Adrenal gland (tissue), 9 donors: ENCODE measurements at regions not wholly inside any gene's neighbourhood (a gene's known extent, or its start where the extent isn't known, plus 50 kb on each side); places are given as distances from the start of the nearest gene placed in this dataset.

Experiments used
- DNase-seq, 7 donors: peaks; one replicate each; pipeline ENCODE4 v3.0.0-alpha.2; 2019 to 2020
- H3K27ac ChIP-seq, 5 donors: fragments of 200-600 bp; sonication (generic) in 4 of 5; 1 replicate in 3 of 5; 2 replicates in 2 of 5; pipeline versions ENCODE4 v1.5.1 to v1.8.0; 2016 to 2020; ENCODE audit warnings: mild to moderate bottlenecking in 1 of 5
- H3K27me3 ChIP-seq: fragments of 200-600 bp; 2 replicates; pipeline ENCODE4 v1.8.0; 2021
- H3K36me3 ChIP-seq, 2 donors: fragments of 200-600 bp; replicated peaks in 1 of 2; 1 replicate in 1 of 2; 2 replicates in 1 of 2; pipeline versions ENCODE4 v1.5.1 to v1.8.0; 2018 to 2022
- H3K4me1 ChIP-seq, 2 donors: fragments of 200-600 bp; replicated peaks in 1 of 2; 1 replicate in 1 of 2; 2 replicates in 1 of 2; pipeline versions ENCODE4 v1.5.1 to v1.8.0; 2018 to 2021
- H3K4me3 ChIP-seq, 4 donors: fragments of 200-600 bp; sonication (generic) in 3 of 4; one replicate each; pipeline ENCODE4 v1.5.1; 2016 to 2018
- H3K9me3 ChIP-seq, 3 donors: fragments of 200-600 bp; sonication (generic) in 1 of 3; replicated peaks in 1 of 3; 1 replicate in 2 of 3; 2 replicates in 1 of 3; pipeline versions ENCODE4 v1.5.1 to v1.8.0; 2016 to 2021
- CTCF ChIP-seq, 6 experiments: fragments of 450-650 bp in 4 of 6; fragments of 200-600 bp in 2 of 6; sonication (generic) in 1 of 6; IDR thresholded peaks; 1 replicate in 5 of 6; 2 replicates in 1 of 6; pipeline versions ENCODE4 v1.5.1 to v1.8.0; 2016 to 2021; ENCODE audit warnings: antibody characterized with exemption in 6 of 6, mild to moderate bottlenecking in 2 of 6, moderate library complexity in 1 of 6
- POLR2A ChIP-seq, 2 donors: fragments of 450-650 bp; IDR thresholded peaks; one replicate each; pipeline ENCODE4 v1.6.1; 2017; ENCODE audit warnings: antibody characterized with exemption in 2 of 2, mild to moderate bottlenecking in 2 of 2, moderate library complexity in 1 of 2
- WGBS, 4 donors: extraction: QIAGEN DNeasy Blood & Tissue Kit in 2 of 4; methylation state at CpG; one replicate each; pipeline versions ENCODE4 v1.1.5 to v1.1.7; 2013 to 2017; 5-methylcytosine and 5-hydroxymethylcytosine counted together
- intact Hi-C, 2 donors: fragments of 100-400 bp; cut with DNase I; formaldehyde crosslinking; loops; one replicate each; pipeline versions ENCODE4 v1.14.1 to v1.15.0; 2022 to 2023
- donor health status: healthy with polysubstance abuse.
- donor health status: Bipolar disorder and iron deficiency.
- donor health status: DM: yes; HTN: yes; CAD: no.
- donor health status: DM: no; HTN: no; CAD: no.
- donor health status: DM: no; HTN: no; CAD: no.

- Histone ChIP-seq H3K4me3 (no peak overlapping the region), H3K27ac (no peak overlapping the region), H3K27me3 (no peaks in the 10 kb centered on the region), H3K9me3 (no peaks in the 10 kb centered on the region), H3K4me1 (no peaks in the 10 kb centered on the region), H3K36me3 (no peaks in the 10 kb centered on the region)
- DNase-seq = no peak
- intact Hi-C loops = loop anchor here in 1 of 2 donors (10.0 kb wide), 1 partner anchor 905 kb away; no protein-coding TSS in a partner anchor
- 45 to 56% (median 50%) methylated on average over 12 of the region's 12 CpGs for WGBS, 4 donors
- TF ChIP-seq POLR2A (IDR thresholded peaks at IDR 0.05) (no peak), CTCF (IDR thresholded peaks at IDR 0.05) (no peak)
These were observed 132.2 kb upstream of the CDH4 start for GRCh38 chr20:61119794-61120410.

- Histone ChIP-seq H3K9me3 (no peaks in the 10 kb centered on the region), H3K27me3 (no peaks in the 10 kb centered on the region), H3K4me3 (no peak overlapping the region), H3K36me3 (no peaks in the 10 kb centered on the region), H3K27ac (no peak overlapping the region), H3K4me1 (no peaks in the 10 kb centered on the region)
- peak; percentile 20 to 64 (median 48) for DNase-seq
- intact Hi-C loops = loop anchor here in 1 of 2 donors (10.0 kb wide), 1 partner anchor 906 kb away; no protein-coding TSS in a partner anchor
- 35 to 46% (median 39%) methylated on average over 13 to 17 of the region's 17 CpGs for WGBS, 4 donors
- TF ChIP-seq CTCF (IDR thresholded peaks at IDR 0.05) (peak; percentile 17 to 57 (median 48)), POLR2A (IDR thresholded peaks at IDR 0.05) (no peak)
These were observed 131.2 kb upstream of the CDH4 start for GRCh38 chr20:61120595-61121515.

GRCh38 chr20:61121661-61122060, 130.4 kb upstream of the CDH4 start:
- Histone ChIP-seq H3K27ac (no peak overlapping the region), H3K36me3 (no peaks in the 10 kb centered on the region), H3K4me1 (no peaks in the 10 kb centered on the region), H3K27me3 (no peaks in the 10 kb centered on the region), H3K4me3 (no peak overlapping the region), H3K9me3 (no peaks in the 10 kb centered on the region)
- no peak for DNase-seq
- TF ChIP-seq CTCF (IDR thresholded peaks at IDR 0.05) (no peak), POLR2A (IDR thresholded peaks at IDR 0.05) (no peak)
- intact Hi-C loops = loop anchor here in 1 of 2 donors (10.0 kb wide), 1 partner anchor 907 kb away; no protein-coding TSS in a partner anchor
- WGBS, 4 donors = 84 to 94% (median 88%) methylated on average over 8 of the region's 8 CpGs

GRCh38 chr20:61123286-61123685, 128.8 kb upstream of the CDH4 start:
- intact Hi-C loops = loop anchor here in 1 of 2 donors (10.0 kb wide), 1 partner anchor 908 kb away; no protein-coding TSS in a partner anchor
- WGBS, 4 donors = 65 to 76% (median 73%) methylated on average over 6 to 7 of the region's 7 CpGs
- Histone ChIP-seq H3K27ac (no peak overlapping the region), H3K4me1 (no peaks in the 10 kb centered on the region), H3K27me3 (no peaks in the 10 kb centered on the region), H3K4me3 (no peak overlapping the region), H3K9me3 (no peaks in the 10 kb centered on the region), H3K36me3 (no peaks in the 10 kb centered on the region)
- no peak for DNase-seq
- TF ChIP-seq CTCF (IDR thresholded peaks at IDR 0.05) (no peak), POLR2A (IDR thresholded peaks at IDR 0.05) (no peak)
